ENCODE measurements at regions not wholly inside any gene's neighbourhood (a gene's known extent, or its start where the extent isn't known, plus 50 kb on each side); places are given as distances from the start of the nearest gene placed in this dataset.

GRCh38 chr4:83855044-83855443 is 319.1 kb downstream of the GPAT3 start (continued):
- TF ChIP-seq CREBBP (IDR thresholded peaks at IDR 0.05; ENCODE audit: low read depth, low read length) (no peak), ZNF449 (CRISPR knock-in tag; IDR thresholded peaks at IDR 0.05) (no peak), ZNF311 (CRISPR knock-in tag; IDR thresholded peaks at IDR 0.05) (no peak), CBX8 (IDR thresholded peaks at IDR 0.05; ENCODE audit: borderline replicate concordance, extremely low read depth, low read depth, low read length, poor library complexity, severe bottlenecking) (no peak), ZBTB8A (IDR thresholded peaks at IDR 0.05; ENCODE audit: partially characterized antibody) (no peak), ARNT (IDR thresholded peaks at IDR 0.05) (no peak), HMG20A (CRISPR knock-in tag; conservative IDR thresholded peaks at IDR 0.05) (no peak), ZBTB26 (CRISPR knock-in tag; IDR thresholded peaks at IDR 0.05) (no peak), ZEB2 (IDR thresholded peaks at IDR 0.05) (no peak), SRSF1 (IDR thresholded peaks at IDR 0.05; ENCODE audit: low read depth, low read length) (no peak), ZBTB1 (CRISPR knock-in tag; IDR thresholded peaks at IDR 0.05; ENCODE audit: borderline replicate concordance, low read depth) (no peak)

Data from K562 (cell line).